ENCODE measurements at regions not wholly inside any gene's neighbourhood (a gene's known extent, or its start where the extent isn't known, plus 50 kb on each side); places are given as distances from the start of the nearest gene placed in this dataset.
A peak's percentile ranks its signal among the peaks of the same experiment; 100 is the strongest.

DNA sequence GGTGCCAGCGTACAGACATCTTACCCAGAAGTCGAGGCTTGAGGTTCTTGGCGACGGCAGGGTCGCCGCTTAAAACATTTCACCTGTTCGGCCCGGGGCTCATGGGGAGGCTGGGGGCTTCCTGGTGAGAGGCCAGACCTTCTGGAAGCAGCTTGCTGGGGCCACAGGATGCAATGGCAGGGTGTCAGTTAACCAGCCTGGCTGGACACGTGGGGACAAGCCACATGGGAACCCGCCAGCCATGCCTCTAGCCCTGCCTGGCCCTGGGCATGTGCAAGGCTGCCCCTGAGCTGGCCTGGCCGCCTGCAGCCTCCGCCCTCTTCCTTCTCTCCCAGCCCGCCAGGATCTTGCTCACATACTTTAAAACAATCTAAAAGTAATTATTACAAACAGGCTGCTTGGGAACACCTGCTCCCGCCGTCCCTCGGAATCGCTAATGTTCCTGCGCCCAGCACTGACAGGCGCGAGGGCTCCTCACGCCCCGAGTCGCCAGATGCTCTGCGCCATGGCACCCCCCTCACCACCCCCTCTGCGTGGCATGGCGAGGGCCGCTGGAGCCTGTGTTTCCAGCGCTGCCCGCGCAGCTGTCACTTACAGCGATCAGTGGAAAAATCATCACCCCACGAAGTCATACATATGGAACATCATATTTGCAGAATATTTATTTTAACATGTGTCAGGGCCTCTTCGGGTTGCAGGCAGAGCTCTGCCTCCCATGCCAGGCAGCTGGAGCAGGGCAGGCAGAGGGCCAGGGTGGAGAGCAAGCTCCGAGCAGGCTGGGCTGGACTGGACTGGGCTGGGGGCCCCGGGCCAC, 188.7 kb upstream of the GSE1 start:
- DNase-seq (ENCODE audit: low read depth in 3 of 3) = no peak

DNA sequence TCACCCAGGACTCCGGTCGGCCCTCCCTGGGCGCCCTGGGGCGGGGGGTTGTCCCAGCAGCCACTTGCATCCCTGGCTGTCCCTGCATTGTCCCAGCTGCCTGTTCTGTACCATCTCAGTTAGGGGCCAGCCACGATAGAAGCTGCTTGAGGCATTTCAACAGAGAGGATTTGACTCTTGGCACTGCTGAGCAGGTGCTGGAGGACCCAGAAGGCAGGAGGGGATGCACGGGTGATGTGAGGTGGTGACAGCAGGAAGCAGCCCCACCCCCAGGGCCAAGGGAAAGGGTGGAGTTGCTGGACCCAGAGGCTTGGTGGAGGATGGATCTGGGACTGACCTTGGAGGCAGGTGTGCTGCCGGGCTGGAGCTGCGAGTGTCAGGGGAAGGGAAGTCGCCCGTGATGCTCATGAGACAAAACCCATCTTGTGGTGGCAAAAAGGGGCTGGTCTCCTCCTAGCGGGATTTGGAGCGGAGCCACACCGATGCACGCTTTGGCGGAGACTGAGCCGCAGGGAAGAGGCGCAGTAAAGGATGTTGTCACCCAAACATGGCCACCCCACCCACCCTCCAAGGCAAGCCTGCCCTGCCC, 188.0 kb upstream of the GSE1 start:
- DNase-seq (ENCODE audit: low read depth in 3 of 3) = no peak

DNA sequence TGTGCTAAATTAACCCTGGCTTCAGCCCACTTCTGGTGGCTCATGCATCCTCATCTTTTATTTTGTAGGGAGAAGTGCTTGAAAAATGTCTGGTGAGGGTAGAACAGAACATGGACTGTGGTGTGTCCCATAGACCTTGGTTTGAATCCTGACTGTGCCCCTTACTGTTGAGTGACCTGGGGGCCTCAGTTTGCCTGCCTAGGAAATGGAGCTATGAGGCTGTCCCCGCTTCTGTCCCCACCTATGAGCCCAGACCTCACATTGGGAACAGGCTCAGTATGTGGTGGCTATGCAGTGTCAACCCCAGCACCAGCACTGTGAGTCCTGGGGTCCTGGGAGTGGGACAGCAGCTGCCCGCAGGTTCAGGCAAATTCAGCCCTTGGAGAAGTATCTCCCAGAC, 186.3 kb upstream of the GSE1 start:
- no peak for DNase-seq (ENCODE audit: low read depth in 3 of 3)

DNA sequence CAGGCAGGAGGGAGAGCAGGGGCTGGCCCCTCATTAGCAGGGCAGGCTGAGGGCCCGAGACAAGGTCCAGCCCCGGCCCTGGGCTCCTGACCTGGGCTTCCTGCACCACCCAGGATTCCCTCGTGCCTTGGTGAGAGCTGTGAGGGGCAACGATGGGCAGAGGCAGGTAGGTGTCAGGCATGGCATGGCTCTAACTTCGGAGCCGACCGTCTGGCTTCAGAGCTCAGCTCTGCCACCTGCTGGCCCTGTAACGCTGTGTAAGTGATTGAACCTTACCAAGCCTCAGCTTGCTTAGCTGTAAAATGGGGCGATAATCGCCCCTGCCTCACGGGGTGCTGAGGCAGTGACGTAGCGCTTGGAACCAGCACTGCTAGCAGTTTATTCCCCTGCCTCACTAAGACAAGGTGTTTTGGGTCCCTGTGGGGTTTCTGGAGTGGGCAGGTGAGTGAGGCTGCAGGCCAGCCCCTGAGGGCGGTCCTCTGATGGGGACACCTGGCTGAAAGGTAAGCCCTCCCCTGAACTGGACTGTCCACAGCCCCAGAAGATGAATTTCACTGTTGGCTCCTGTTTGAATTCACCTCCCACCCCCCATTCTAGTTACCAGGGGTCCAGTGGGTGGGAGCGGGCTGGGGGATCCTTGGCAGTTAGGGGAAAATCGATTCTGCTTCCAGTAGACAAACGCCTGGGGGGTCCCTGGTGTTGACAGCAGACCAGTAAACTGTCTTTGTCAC, 184.8 kb upstream of the GSE1 start:
- DNase-seq (ENCODE audit: low read depth in 3 of 3) = peak in 1 of 3 donors; percentile 39

DNA sequence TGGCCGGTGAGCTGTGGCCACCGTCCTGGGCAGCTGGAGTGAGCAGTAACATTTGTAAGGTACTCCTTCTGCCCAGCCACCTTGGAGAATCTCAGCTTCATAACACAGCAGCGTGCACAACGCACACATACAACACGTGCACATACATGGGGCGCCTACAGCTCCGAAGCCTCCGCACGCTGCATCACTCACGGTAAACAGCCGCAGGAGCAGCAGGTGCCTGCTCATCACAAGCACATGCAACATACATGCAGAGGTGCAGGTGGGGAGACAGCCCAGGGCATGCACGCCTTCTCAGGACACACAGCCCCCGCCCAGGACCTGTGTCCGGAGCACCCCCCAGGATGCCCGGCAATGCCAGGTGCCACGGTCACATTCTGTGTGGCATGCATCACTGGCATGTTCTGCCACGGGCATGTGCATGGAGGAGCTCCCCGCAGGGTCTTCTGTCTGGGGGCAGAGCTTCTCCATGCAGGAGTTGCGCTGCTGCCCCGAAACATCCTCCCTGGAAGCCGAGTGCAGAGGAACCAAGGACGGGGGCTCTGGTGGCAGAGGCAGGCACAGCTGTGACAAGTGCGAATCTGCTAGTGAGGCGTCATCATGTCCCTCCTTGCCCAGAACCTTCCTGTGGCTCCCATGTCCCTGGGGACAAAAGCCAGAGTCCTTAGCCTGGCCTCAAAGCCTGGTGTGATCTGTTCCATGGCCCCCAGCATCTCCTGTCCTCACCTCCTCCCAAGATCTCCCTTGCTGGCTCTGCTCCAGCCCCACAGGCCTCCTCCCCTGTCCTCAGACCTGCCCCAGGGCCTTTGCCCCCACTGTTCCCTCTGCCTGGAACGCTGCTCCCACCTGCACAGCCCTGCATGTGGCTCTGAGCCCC, 184.0 kb upstream of the GSE1 start:
- no peak for DNase-seq (ENCODE audit: low read depth in 3 of 3)

DNA sequence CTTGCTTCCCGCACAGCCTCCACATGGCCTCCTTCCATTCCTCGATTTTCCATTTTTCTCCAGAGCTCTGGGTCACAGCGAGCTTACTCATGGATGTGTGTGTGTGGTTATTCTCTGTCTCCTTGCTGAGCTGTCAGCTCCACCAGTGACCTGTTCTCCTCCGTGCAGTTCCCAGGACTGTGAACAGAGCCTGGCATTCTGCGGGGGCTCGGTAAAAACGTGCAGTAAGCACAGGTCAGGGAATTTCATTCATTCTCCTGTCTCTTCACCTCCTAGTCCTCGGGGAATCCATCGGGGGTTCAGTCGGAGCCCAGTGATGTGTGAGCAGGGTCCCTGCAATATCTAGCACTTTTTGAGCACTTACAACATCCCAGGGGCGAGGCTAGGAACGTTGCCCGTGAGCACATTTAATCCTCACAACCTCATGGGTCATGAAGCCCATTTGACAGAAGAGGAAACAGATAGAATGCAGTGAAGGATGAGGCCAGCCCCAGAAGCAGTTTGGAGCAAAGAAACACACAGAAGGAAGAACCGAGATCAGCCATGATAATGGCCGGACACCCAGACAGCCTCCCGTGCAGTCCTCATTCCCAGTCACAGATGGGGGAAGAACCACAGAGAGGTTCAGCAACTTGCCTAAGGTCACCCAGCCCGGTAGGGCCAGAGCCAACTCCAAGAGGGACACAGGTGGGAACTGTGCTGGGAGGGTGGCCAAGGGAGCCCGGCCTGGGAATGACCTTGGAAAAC, 183.2 kb upstream of the GSE1 start:
- DNase-seq (ENCODE audit: low read depth in 3 of 3) = no peak

DNA sequence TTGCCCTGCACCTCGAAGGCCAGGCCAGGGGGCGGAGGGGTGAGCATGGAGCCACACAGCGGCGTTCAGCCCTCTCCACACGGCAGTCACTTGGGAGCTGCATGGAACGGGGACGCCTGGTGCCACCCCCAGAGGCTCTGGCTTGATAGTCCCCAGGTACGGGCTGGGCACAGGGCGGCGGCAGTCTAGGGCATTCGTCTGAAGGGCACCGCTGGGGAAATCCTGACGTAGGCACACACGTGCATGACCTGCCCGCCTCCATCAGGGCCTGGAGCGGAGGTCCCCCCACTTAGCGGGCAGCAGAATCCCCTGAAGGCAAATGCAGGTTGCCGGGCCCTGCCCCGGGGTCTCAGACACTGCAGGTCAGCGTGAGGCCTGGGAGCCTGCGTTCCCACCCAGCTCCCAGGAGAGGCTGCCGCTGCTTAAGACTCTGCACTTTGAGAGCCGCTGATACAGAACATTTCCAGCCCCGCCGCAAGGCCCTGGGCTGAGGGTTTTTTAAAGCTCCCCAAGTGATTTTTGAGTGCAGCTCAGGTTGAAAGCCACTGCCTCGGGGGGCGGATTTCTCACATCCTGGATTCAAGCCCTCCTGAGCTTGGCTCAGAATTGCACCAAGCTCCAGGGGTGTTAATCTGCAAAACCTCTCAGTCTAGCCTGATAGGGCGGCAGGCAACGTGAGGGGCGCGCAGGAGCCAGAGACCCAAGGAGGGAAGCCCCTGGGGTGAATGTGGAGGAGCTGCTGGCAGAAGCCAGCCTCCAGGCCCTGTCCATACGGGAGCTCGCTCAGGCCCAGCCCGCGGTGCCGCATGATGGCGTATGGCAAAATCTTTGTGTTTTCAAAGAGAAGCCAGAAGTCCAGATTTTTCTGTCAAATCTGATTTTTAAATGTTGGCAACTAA, 182.3 kb upstream of the GSE1 start:
- no peak for DNase-seq (ENCODE audit: low read depth in 3 of 3)

DNA sequence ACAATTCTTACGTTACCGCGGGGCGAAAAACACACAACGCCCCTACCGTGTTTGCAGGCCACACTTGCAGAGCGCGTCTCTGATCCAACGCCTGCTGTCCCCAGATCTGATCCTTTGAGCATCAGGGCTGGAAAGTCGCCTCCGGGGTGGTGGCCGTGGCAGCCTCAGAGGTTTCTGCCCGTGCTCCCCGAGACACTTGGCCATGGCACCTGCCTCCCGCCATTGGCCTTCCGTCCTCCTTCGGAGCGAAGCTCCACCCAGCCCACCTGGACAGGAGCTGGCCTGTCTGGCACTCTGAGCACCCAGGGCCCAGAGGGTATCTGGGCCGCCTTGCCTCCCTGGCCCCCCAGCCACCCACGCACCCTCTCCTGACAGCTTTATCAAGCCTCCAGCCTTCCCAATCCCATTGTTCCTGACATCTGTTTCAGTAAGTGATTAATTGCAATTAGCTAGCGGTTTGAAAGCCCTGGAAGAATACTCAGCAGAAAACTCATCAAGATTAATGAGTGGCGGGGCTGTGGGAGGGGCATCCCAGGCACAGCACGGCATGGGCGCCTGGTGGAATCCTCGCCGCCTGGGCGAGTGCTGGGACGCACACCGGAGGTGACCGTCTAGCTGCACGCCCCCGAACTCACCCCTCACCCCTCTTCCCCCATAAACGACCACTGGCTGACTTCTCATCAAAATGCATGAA, 181.5 kb upstream of the GSE1 start:
- no peak for DNase-seq (ENCODE audit: low read depth in 3 of 3)

DNA sequence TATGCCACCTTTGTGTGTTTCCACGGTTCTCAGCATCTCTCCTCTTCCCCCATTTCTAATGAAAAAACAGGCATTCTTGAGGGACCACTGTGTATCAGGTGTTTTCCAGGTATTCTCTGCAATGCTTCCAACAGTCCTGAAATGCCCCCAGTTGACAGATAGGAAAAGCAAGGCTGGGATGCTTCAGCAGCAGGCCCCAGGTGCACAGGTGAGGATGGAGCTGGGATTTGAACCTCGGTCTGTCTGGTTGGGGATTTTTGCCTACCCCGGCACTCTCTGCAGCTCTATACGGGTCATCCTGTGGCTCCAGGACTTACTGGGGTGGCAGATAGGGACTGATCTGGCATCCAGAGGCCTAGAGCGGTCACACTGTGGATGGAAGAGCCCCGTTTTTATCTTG, 180.5 kb upstream of the GSE1 start:
- DNase-seq (ENCODE audit: low read depth in 3 of 3) = no peak

DNA sequence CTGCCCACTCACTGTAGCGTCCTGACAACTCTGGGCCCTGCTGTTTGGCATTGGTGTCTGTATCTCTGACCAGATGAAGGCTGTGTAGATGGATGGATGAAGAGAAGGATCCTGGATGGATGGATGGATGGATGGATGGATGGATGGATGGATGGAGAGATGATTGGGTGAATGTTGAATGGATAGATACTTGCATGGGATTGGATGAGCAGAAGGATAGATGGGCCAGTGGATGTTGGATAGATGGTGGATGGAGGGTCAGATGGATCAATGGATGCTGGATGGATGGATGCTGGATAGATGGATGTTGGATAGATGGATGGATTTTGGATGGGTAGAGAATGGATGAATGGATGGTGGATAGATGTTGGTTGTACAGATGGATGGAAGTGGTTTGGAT, 179.6 kb upstream of the GSE1 start:
- no peak for DNase-seq (ENCODE audit: low read depth in 3 of 3)

DNA sequence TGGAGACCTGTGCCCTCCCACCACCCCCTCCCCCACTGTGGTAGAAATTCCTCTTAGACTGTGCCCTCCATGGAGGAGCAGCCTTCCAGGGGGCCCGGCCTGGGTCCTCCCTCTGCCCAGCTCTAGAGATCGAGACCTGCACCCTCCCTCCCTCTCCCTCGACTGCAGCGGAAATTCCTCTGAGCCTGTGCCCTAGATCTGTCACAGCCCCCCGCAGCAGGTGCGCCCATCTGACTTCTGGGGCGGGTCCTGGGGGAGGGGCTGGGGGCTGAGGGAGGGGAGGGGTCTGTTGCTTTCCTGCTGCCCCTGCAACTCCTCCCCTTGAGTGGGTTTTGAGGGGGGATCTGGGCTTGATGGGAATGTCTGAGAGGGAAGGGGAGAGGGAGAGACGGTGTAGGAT, 177.8 kb upstream of the GSE1 start:
- no peak for DNase-seq (ENCODE audit: low read depth in 3 of 3)

DNA sequence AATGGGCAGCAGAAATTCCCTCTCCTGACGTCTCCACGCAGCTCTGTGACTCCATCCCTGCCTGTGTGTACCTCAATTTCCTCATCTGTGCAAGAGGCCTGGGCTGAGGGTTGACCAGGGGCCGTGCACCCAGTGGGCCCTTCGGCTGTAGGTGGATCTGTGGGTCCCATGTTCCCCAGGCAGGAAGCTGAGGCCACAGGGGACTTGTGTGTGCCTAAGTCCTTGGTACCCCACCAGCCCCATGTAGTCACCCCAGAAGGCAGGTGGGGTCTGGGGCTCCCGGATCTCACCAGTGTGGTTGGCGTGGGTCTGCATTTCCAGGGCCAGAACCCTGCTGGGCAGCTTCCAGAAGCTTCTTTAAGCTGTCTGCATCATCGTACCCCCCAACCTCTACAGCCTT, 177.4 kb upstream of the GSE1 start:
- DNase-seq (ENCODE audit: low read depth in 3 of 3) = no peak

DNA sequence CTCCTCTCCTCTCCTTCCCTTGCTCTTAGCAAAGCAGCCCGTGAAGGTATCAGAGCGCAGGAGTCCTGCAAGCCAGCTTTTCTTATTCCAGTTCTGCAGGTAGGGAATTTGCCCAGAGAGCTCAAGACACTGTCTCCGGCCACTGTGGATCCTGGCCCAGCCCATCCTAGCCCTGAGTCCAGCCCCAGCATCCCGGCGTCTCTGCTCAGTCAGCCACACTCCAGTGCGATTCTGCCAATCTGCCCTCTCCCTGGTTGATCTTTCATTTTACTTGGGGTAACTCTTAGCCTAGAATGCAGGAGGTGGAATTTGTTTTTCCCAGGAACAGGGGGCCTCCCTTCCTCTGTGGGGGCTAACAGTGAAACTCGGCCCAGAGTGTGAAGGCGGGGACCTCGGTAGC, 176.9 kb upstream of the GSE1 start:
- DNase-seq (ENCODE audit: low read depth in 3 of 3) = no peak

DNA sequence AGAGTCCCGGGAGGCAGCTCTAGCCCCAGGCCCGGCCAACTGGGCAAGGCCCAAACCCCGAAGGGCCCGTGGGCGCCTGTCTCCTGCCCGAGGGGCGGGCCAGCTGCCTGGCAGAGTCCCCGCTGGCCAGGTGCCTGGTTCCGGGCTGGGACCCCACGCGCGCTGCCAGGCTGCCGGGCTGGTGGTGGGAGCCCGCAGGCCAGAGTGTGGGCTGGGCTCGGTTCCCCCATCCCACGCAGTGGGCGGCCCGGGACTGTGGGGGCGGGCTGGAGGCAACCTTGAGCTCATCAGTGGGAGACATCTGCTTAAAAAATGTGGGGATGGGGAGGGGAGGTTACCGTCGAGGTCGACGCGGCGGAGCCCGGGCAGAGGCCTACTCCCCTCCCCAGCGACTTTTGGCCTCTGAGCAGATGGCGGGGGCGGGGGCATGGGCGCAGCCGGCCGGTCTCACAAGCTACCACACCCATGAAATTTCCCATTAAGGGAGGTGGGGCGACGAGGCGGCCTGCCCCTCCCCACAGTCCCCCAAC, 176.4 kb upstream of the GSE1 start:
- no peak for DNase-seq (ENCODE audit: low read depth in 3 of 3)

DNA sequence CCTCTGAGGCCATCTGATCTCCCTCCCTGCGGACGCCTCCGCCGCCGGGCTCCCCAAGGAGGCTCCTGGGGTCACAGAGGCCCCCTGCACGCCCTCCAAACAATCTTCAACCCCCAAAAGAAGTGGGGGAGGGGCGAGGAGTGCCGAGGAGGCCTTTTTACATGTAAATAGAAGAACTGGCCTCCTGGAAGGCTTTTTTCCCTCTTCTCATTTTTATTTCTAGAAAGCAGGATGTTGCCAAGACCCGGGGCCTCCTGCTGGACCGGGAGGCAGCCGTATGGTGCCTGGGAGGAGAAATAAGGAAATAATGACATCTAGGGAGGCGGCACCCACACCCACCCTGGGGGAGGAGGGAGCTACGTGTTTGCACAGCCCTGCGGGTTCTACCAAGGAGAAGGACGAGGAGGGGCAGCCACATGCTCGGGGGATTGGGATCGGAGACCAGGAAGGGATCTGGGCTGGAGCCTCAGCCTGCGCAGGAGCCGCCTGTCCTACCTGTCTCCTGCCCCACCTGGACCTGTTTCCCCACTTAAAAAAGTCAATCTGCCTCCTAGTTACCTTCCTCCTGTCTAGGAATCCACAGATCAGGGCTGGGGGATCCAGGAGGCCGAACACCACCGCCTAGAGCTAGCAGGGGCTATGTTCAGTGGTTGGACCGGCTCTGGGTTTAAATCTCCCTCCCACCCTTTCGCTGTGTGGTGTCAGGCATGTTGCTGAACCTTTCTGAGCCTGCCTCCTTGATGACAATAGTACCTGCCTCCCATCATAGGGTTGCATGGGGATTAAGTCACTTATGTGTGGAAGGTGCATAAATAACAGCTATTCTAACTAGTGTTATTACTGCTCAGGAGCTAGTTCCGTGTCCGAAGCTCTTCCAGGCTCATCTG, 175.7 kb upstream of the GSE1 start:
- no peak for DNase-seq (ENCODE audit: low read depth in 3 of 3)

DNA sequence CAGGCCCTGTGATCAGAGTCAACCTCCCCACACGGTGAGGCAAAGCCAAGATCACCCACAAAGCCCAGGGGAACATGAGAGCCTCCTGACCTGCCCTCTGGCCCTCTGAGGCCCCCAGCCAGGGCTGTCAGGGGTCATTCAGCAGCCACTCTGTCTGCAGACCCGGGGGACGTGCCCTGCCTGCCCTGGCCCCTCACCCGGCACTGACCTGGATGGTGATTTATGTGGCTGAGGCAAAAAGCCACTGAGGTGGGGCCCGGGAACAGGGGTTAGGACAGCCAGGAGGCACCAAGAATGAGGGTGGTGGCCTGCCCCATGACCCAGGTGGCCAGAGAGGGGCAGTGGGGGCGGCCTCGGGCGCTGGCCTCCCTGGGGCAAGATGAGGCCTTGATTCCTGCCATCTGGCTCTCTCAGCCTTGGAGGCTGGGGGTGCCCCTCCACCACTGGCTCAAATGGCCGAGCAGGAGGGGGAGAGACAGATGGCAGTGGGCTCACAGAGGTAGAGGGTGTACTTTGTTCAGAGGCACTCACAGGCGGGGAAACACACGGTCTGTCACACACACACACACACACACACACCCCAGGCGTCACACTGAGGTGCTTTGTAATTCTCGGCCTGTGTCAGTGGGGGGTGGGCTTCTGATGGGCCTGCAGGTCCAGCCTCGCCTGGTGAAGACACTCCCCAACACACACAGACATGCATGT, 174.0 kb upstream of the GSE1 start:
- no peak for DNase-seq (ENCODE audit: low read depth in 3 of 3)

DNA sequence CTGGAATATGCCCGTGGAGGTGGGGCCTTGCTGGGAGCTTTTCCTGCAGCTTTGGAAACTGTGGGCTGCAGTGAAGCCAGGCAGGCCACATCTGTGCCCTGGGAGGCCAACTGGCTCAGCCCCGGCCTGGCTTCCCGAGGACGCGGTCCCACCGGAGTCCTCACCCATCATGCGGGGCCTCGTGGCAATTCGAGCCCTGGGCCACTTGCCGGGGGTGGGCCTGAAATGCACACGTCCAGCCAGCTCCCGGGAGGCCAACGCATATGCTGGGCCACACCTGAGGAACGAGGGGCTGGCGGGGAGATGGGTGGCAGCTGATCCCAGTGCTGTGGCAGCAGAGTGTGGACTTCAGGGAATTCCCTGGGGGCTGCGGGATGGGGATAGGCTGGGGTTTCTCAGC, 172.4 kb upstream of the GSE1 start:
- DNase-seq (ENCODE audit: low read depth in 3 of 3) = no peak

All from stimulated activated CD4-positive, alpha-beta T cell treated with anti-CD3 and anti-CD28 coated beads, TNF-alpha, amount 100 ng/mL, for 48 hours (primary cell).